Activated CD4-positive, alpha-beta T cell treated with anti-CD3 and anti-CD28 coated beads for 36 hours (primary cell): ENCODE measurements at regions not wholly inside any gene's neighbourhood (a gene's known extent, or its start where the extent isn't known, plus 50 kb on each side); places are given as distances from the start of the nearest gene placed in this dataset.

ENCODE experiments used
- ATAC-seq: fragments of 200-7000 bp; cut with Tn5 transposase; one replicate; pipeline ENCODE4 v1.10.0; 2021; ENCODE audit warnings: mild to moderate bottlenecking, moderate library complexity
- CTCF ChIA-PET: fragments of 350-600 bp; sonication (Branson Sonifier 250); formaldehyde crosslinking; loops from one replicate; lab custom pipeline; 2021; ENCODE audit warnings: antibody characterized with exemption; lab: Charles Lee
- POLR2A ChIA-PET: fragments of 350-600 bp; sonication (Branson Sonifier 250); formaldehyde crosslinking; loops from one replicate; lab custom pipeline; 2021; ENCODE audit warnings: antibody characterized with exemption, inconsistent platforms; lab: Charles Lee
- DNase-seq: peaks from one replicate; pipeline ENCODE4 v3.0.0-alpha.2; 2020
- H3K27ac Mint-ChIP-seq: one replicate; pipeline ENCODE4 v1.8.0; 2021; ENCODE audit warnings: mixed read lengths
- H3K27me3 Mint-ChIP-seq: one replicate; pipeline ENCODE4 v1.8.0; 2021; ENCODE audit warnings: mixed read lengths
- H3K36me3 Mint-ChIP-seq: one replicate; pipeline ENCODE4 v1.8.0; 2021; ENCODE audit warnings: low read depth, mixed read lengths
- H3K4me1 Mint-ChIP-seq: one replicate; pipeline ENCODE4 v1.8.0; 2021; ENCODE audit warnings: mixed read lengths
- H3K4me3 Mint-ChIP-seq: one replicate; pipeline ENCODE4 v1.8.0; 2021; ENCODE audit warnings: mild to moderate bottlenecking, moderate library complexity, mixed read lengths
- H3K9me3 Mint-ChIP-seq: one replicate; pipeline ENCODE4 v1.8.0; 2021; ENCODE audit warnings: low read depth, mixed read lengths
- intact Hi-C, 2 experiments: fragments of 100-400 bp; cut with DNase I in 1 of 2; cut with micrococcal nuclease in 1 of 2; formaldehyde crosslinking; loops; one replicate each; pipeline versions ENCODE4 v1.14.2 to v1.15.1; 2022 to 2024; cut with DNase I, micrococcal nuclease

GRCh38 chr4:136763919-136764318, 768.4 kb downstream of the PCDH18 start:
- Mint-ChIP-seq H3K4me1 (no peaks in the 10 kb centered on the region), H3K27ac (no peak overlapping the region), H3K36me3 (no peaks in the 10 kb centered on the region), H3K9me3 (peaks cover 2% of the 10 kb centered on the region), H3K4me3 (no peak overlapping the region), H3K27me3 (no peaks in the 10 kb centered on the region)
- CTCF ChIA-PET: interaction anchor here (0.6 kb wide), 1 partner anchor 258 kb away, joined by 3 read pairs; no protein-coding TSS in a partner anchor
- DNase-seq: no peak
- intact Hi-C loops: no loop called here
- POLR2A ChIA-PET: no interaction called here
- no peak for ATAC-seq

GRCh38 chr4:136755531-136755916, 776.8 kb downstream of the PCDH18 start:
- DNase-seq: no peak
- no peaks in the 10 kb centered on the region for H3K27me3 Mint-ChIP-seq
- no peaks in the 10 kb centered on the region for H3K36me3 Mint-ChIP-seq
- ChIA-PET POLR2A (no interaction called here), CTCF (no interaction called here)
- intact Hi-C loops: no loop called here
- H3K9me3 Mint-ChIP-seq: no peaks in the 10 kb centered on the region
- no peaks in the 10 kb centered on the region for H3K4me1 Mint-ChIP-seq
- no peak overlapping the region for H3K4me3 Mint-ChIP-seq
- ATAC-seq: no peak
- no peak overlapping the region for H3K27ac Mint-ChIP-seq

- POLR2A ChIA-PET: no interaction called here
- H3K27me3 Mint-ChIP-seq: no peaks in the 10 kb centered on the region
- no peaks in the 10 kb centered on the region for H3K36me3 Mint-ChIP-seq
- H3K9me3 Mint-ChIP-seq: no peaks in the 10 kb centered on the region
- CTCF ChIA-PET: no interaction called here
- ATAC-seq: no peak
- no peak overlapping the region for H3K4me3 Mint-ChIP-seq
- DNase-seq: no peak
- intact Hi-C loops: no loop called here
- no peaks in the 10 kb centered on the region for H3K4me1 Mint-ChIP-seq
- H3K27ac Mint-ChIP-seq: no peak overlapping the region
These were observed 777.3 kb downstream of the PCDH18 start for GRCh38 chr4:136754810-136755530.

- Mint-ChIP-seq H3K4me1 (no peaks in the 10 kb centered on the region), H3K4me3 (no peak overlapping the region), H3K9me3 (no peaks in the 10 kb centered on the region), H3K36me3 (no peaks in the 10 kb centered on the region), H3K27ac (no peak overlapping the region), H3K27me3 (no peaks in the 10 kb centered on the region)
- intact Hi-C loops: no loop called here
- DNase-seq: no peak
- no peak for ATAC-seq
- ChIA-PET POLR2A (no interaction called here), CTCF (no interaction called here)
These were observed 780.7 kb downstream of the PCDH18 start for GRCh38 chr4:136751556-136751955.

GRCh38 chr4:136750897-136751296, 781.4 kb downstream of the PCDH18 start:
- Mint-ChIP-seq H3K27ac (no peak overlapping the region), H3K27me3 (no peaks in the 10 kb centered on the region), H3K4me1 (no peaks in the 10 kb centered on the region), H3K9me3 (no peaks in the 10 kb centered on the region), H3K36me3 (no peaks in the 10 kb centered on the region), H3K4me3 (no peak overlapping the region)
- POLR2A ChIA-PET: no interaction called here
- ATAC-seq (no peak), DNase-seq (no peak)
- CTCF ChIA-PET: no interaction called here
- intact Hi-C loops: no loop called here

- Mint-ChIP-seq H3K27ac (no peak overlapping the region), H3K36me3 (no peaks in the 10 kb centered on the region), H3K4me1 (no peaks in the 10 kb centered on the region), H3K27me3 (no peaks in the 10 kb centered on the region), H3K4me3 (no peak overlapping the region), H3K9me3 (no peaks in the 10 kb centered on the region)
- CTCF ChIA-PET: no interaction called here
- POLR2A ChIA-PET: no interaction called here
- intact Hi-C loops: no loop called here
- DNase-seq (no peak), ATAC-seq (no peak)
These were observed 782.3 kb downstream of the PCDH18 start for GRCh38 chr4:136749989-136750388.

- Mint-ChIP-seq H3K36me3 (no peaks in the 10 kb centered on the region), H3K27ac (no peak overlapping the region), H3K9me3 (no peaks in the 10 kb centered on the region), H3K27me3 (no peaks in the 10 kb centered on the region), H3K4me3 (no peak overlapping the region), H3K4me1 (no peaks in the 10 kb centered on the region)
- no peak for ATAC-seq
- ChIA-PET POLR2A (no interaction called here), CTCF (no interaction called here)
- DNase-seq: no peak
- intact Hi-C loops: no loop called here
These were observed 783.5 kb downstream of the PCDH18 start for GRCh38 chr4:136748773-136749172.

- H3K27me3 Mint-ChIP-seq: no peaks in the 10 kb centered on the region
- CTCF ChIA-PET: no interaction called here
These were observed 784.1 kb downstream of the PCDH18 start for GRCh38 chr4:136748165-136748564.

GRCh38 chr4:136743238-136743637, 789.1 kb downstream of the PCDH18 start:
- Mint-ChIP-seq H3K4me3 (no peak overlapping the region), H3K36me3 (no peaks in the 10 kb centered on the region), H3K9me3 (peaks cover 7% of the 10 kb centered on the region), H3K27ac (no peak overlapping the region), H3K4me1 (no peaks in the 10 kb centered on the region), H3K27me3 (no peaks in the 10 kb centered on the region)
- ChIA-PET CTCF (interaction anchor here (0.6 kb wide), 1 partner anchor 129 kb away, joined by 3 read pairs; no protein-coding TSS in a partner anchor), POLR2A (no interaction called here)
- intact Hi-C loops: no loop called here
- ATAC-seq: no peak
- no peak for DNase-seq

More at GRCh38 chr4:136748165-136748564, 784.1 kb downstream of the PCDH18 start:
- ATAC-seq (no peak), DNase-seq (no peak)
- Mint-ChIP-seq H3K4me3 (no peak overlapping the region), H3K27ac (no peak overlapping the region), H3K4me1 (no peaks in the 10 kb centered on the region), H3K9me3 (no peaks in the 10 kb centered on the region), H3K36me3 (no peaks in the 10 kb centered on the region)
- intact Hi-C loops: no loop called here
- POLR2A ChIA-PET: no interaction called here

- Mint-ChIP-seq H3K36me3 (no peaks in the 10 kb centered on the region), H3K27ac (no peak overlapping the region), H3K27me3 (no peaks in the 10 kb centered on the region), H3K4me1 (no peaks in the 10 kb centered on the region), H3K9me3 (peaks cover 7% of the 10 kb centered on the region), H3K4me3 (no peak overlapping the region)
- CTCF ChIA-PET: no interaction called here
- DNase-seq: no peak
- ATAC-seq: no peak
- intact Hi-C loops: no loop called here
- POLR2A ChIA-PET: no interaction called here
These were observed 790.0 kb downstream of the PCDH18 start for GRCh38 chr4:136742333-136742732.

GRCh38 chr4:136741468-136741867, 790.8 kb downstream of the PCDH18 start:
- ChIA-PET POLR2A (no interaction called here), CTCF (no interaction called here)
- Mint-ChIP-seq H3K36me3 (no peaks in the 10 kb centered on the region), H3K4me1 (no peaks in the 10 kb centered on the region), H3K4me3 (no peak overlapping the region), H3K27me3 (no peaks in the 10 kb centered on the region), H3K9me3 (peaks cover 7% of the 10 kb centered on the region), H3K27ac (no peak overlapping the region)
- DNase-seq (no peak), ATAC-seq (no peak)
- intact Hi-C loops: no loop called here

GRCh38 chr4:136740326-136740725, 792.0 kb downstream of the PCDH18 start:
- CTCF ChIA-PET: interaction anchor here (0.6 kb wide), 1 partner anchor 610 kb away, joined by 3 read pairs; no protein-coding TSS in a partner anchor
- POLR2A ChIA-PET: no interaction called here
- no peak overlapping the region for H3K27ac Mint-ChIP-seq
- no peaks in the 10 kb centered on the region for H3K36me3 Mint-ChIP-seq
- ATAC-seq (no peak), DNase-seq (no peak)
- H3K4me3 Mint-ChIP-seq: no peak overlapping the region
- intact Hi-C loops: no loop called here
- peaks cover 8% of the 10 kb centered on the region for H3K9me3 Mint-ChIP-seq
- H3K4me1 Mint-ChIP-seq: no peaks in the 10 kb centered on the region
- H3K27me3 Mint-ChIP-seq: no peaks in the 10 kb centered on the region
